ENCODE measurements at regions not wholly inside any gene's neighbourhood (a gene's known extent, or its start where the extent isn't known, plus 50 kb on each side); places are given as distances from the start of the nearest gene placed in this dataset.
"Not testable (repeated sequence)": the region's sequence is repeated elsewhere in the genome, so short reads cannot be mapped to it uniquely, and the experiment has no call there.

DNA sequence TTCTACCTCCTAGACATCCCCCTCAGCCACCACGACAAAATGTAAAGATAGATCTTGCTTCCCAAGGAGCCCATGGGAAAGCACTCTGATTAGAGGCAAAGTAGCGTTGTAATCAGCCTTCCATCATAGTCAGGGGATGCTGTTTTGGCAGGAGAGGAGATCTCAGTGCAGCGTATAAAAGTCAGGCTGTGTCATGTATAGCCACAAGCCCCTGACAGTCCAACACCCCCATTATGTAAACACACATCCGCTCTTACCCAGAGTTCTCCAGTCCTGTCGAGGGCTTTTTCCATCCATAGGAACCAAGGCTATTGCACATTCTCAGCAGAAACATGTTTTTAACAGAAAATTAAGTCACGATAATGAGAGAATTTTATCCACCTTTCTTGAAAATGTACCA is 156.3 kb downstream of the CYSLTR2 start:
- no peak for DNase-seq

DNA sequence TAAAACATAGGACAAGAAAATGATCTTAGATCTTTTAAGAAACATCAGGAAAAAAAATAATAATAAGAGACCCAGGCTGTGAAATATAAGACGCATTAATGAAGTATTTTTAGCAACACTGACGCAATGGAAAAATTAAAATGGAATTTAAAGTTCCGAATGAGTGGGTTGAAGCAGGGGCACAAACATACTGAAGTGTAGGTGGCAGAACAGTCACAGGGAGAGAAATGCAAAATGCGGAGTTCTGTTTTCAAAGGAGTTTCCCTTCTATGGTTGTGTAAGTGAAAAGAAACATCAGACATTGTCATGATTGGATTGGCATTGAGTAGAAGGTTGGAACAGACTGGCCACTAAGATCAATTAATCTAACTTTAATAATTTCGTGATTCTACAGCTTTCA is 159.8 kb downstream of the CYSLTR2 start:
- no peak for DNase-seq

DNA sequence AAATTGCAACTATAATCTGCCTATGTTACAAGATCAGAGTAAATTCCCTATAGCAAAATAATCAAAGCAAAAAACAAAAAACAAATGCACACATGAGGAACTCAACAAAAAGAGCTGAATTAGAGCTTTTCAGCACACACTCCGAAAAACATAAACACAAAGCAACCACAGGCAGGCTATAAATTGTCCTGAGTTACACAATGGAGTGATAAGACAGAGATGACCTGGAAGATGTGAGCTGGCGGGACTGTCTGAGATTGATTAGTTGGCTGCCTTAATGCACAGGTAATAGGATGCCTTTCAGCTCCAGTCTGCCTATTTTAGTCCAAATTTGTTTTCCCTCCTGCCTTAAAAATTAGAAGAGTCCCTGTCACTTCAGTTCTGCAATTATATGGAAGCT is 159.0 kb upstream of the FNDC3A start:
- DNase-seq = no peak

DNA sequence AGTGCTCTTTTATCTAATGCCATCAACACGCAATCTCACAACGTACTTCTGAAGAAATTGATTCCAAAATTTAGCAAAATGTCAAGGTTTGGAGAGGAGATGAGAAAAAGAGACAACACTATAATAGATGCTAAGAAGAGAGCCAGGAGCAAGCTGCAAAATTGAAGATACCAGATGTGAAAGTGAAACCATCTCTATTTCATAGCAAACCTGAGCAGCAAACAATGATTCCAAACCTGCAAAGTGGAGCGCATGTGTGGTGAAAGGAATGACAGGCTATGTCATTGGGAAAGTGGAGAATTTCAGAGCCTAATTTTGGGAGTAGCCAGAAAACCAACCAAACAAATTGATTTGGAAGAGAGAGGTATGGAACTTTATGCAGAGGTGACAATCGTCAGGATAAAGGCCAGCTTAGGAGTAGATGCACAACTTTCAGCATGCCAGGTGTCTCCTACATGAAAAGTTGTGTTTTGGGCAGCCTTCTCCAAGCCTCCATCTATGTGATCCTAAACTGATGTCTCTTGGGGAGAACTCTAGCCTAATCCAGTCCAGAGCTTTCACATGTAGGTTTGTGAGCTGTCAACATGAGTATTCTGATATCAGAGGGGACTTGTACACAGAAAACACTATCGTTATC is 158.4 kb upstream of the FNDC3A start:
- no peak for DNase-seq

GRCh38 chr13:48818495-48819356 is 157.0 kb upstream of the FNDC3A start:
- no peak for DNase-seq

DNA sequence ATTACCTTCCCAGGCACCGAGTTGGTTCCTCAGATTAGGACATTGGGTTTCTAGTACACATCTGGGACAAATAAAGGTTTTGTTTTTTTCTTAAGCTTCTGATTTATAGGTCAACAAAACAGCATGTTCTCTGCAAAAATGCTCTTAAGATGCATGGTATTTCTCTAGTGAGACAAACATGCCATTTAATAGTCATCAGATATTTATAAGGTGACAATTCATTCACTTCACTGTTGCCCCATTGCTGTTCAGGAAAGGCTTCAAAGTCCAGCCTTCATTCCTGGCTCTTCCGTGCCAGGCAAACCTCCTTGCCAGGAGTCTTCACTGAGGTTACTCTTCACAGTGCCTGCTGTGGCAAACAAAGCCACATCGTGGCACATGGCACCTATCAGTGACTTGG is 156.3 kb upstream of the FNDC3A start:
- DNase-seq = no peak

DNA sequence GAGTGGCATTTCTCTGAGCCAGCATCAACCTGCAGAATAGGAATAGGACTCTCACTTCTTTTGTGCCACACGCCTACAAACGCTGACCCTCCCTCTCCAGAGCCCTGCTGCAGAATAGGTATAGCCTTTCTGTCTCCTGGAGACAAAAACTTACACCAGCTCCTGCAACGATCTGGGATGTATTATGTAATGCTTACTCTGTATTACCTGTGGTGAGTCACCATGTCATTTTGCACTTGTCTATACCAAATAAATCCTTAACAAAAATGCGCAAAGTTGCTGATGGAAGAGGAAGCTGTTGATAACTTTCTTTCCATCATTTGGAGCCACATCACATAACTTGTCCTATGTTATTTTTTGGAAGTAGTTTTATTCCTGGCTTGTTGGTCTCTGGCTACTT is 155.8 kb upstream of the FNDC3A start:
- no peak for DNase-seq

- DNase-seq = not testable (repeated sequence)
These were observed 152.2 kb upstream of the FNDC3A start for GRCh38 chr13:48823526-48823925.

- DNase-seq = no peak
These were observed 149.7 kb upstream of the FNDC3A start for GRCh38 chr13:48826039-48826438.

GRCh38 chr13:48826922-48827454 is 148.7 kb upstream of the FNDC3A start:
- DNase-seq = not testable (repeated sequence)

DNA sequence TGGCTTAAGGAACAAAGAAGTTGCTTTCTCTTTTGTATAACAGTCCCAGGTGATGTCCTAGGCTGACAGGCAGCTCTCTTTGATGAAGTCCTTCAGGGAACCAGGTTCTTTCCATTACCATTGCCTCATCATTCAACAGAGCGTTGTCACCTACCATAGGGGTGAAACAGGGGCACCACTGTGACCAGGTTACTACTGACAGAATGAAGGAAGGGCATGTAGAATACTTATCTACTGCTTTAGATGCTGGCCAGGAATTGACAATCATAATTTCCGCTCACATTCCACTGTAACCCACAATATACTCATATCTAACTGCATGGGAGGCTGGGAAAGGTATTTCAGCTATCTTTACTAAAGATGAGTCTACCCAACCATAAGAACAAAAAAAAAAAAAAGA is 148.0 kb upstream of the FNDC3A start:
- no peak for DNase-seq

DNA sequence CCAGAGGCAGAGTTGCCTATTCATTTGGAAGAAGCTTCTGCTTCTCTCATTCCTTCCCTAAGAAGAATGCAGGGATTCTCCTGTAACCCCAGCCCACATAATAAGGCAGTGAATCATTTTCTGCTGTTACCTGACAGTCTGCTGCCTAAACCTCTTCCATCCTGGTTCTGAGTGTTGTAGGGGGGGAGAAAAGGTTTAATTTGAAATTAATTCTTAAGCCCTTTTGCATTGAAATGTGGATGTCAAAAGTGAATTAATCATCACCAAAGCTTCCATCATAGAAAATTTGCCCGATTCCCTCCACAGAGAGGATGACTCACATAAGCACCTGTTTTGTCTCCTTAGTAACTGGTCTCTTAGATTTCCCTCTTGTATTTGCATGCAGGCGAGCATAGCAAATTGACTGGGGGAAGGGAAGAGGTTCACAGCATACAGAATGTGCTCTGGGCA is 146.7 kb upstream of the FNDC3A start:
- DNase-seq = peak; percentile 42

DNA sequence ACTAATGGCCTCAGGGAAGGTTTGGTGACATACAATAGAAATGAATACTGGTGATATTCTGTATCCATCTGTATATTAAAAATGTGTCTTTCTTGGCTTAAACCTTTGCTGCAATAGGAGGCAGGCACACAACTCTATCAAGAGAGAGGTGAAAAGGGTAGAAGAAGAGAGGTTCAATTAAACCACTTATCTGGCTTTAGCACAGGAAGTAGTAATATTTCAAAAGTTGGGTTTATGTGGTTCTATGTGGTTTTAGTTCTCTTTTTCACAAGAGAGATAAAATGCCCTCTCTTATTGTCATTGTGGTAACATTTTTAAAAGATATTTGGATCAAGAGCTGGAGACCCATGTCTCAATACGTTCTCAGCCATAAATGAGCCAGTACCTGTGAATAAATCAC is 146.2 kb upstream of the FNDC3A start:
- no peak for DNase-seq

- no peak for DNase-seq
These were observed 144.5 kb upstream of the FNDC3A start for GRCh38 chr13:48831248-48831647.

- DNase-seq = no peak
These were observed 142.3 kb upstream of the FNDC3A start for GRCh38 chr13:48833412-48833811.

DNA sequence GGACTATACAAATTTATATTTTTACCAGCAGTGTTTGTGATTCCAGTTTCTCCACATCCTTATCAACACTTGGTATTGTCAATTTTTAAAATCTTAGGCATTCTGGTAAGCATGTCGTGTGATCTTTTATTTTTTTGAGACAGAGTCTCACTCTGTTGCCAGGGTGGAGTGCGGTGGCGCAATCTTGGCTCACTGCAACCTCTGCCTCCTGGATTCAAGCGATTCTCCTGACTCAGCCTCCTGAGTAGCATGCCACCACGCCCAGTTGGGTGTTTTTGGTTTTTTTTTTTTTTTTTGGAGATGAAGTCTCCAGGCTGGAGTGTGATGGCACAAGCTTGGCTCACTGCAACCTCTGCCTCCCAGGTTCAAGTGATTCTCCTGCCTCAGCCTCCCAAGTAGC is 140.4 kb upstream of the FNDC3A start:
- DNase-seq = not testable (repeated sequence)

- DNase-seq = no peak
These were observed 137.3 kb upstream of the FNDC3A start for GRCh38 chr13:48838193-48838973.

DNA sequence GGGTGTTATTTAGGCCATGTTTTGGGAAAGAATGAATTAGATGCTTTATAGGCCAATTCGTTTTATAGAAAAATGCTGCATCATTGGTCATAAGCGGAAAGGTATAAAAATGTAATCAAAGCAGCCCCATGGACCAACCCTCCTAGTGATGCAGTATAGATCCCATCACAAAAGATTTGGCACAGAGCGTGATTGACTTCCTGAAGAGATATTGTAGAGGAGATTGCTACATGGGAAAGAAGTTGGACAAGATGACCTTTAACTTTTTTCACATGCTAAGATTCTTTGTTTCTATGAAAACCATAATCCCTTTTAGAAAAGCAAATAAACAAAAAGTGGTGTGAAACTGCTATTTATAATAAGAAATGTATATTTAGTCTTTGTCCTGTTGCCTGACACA is 136.5 kb upstream of the FNDC3A start:
- DNase-seq = no peak

DNA sequence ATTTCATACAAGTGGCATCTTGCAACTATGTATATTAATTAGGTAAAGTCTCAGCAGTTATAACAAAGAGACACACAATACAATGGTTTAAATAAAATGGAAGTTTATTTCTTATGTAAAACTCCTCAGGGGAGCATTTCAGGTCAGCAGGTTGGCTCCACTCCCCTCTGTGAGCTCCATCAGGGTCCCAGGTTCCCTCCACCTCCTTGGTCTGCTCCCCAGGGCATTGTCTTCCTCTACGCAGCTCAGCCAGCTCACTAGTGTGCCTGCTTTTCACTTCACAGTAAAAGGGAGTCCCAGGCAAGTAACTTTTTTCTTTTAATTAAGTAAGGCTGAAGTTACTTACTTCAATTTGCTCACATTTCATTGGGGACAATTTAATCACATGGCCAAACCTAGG is 135.3 kb upstream of the FNDC3A start:
- DNase-seq = no peak

DNA sequence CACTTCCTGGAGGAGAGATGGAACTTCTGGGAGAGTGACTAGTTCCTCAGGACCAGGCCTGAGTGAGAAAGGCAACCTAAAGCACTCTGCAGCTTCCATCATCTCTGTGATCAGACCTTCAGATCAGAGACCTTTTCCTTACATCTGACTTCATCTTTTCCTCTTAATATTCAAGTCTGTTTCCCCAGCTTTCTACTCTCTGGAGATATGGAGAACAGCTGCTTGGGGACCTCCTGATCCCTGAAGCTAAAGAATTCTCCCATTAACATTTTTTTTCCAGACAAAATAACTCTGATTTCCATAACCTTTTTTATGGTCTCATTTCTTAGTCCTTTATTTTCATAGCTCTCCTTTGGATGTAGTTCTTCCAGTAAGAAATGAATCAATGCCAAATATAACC is 133.4 kb upstream of the FNDC3A start:
- DNase-seq = no peak

DNA sequence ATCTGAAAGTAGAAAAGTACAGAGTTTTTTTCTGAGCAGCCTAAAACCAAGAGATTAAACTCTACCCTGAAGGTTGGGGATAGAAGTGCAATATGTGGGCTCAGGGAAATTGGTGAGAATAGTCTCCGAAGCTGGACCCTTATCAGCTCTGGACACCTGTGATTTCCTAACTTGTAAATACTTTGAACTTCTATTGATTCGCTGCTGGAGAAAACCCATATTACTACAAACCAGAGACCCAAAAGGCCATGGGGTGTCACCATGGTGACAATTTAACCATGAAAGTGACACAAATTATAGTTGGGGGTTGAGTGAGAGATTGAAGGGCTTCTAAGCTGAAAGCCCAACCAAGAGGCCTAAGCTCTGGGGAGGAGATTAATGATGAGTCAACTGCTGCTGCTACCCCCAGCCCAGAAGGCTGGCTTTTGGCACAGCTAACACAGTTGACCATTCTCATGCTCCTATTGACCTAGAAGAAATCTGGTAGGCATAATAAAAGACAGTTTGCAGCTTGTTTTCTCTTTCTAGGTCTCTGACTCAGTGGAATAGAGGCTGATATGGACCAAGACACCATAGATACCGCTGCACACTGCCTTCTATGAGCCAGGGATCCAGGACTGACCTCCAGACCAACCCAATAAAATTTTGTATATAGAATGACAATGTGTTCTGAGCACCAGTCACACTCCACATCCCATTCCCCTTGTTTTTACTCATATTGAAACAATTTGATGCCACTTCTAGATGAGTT is 131.9 kb upstream of the FNDC3A start:
- DNase-seq = no peak

- DNase-seq = no peak
These were observed 131.0 kb upstream of the FNDC3A start for GRCh38 chr13:48844676-48845075.

DNA sequence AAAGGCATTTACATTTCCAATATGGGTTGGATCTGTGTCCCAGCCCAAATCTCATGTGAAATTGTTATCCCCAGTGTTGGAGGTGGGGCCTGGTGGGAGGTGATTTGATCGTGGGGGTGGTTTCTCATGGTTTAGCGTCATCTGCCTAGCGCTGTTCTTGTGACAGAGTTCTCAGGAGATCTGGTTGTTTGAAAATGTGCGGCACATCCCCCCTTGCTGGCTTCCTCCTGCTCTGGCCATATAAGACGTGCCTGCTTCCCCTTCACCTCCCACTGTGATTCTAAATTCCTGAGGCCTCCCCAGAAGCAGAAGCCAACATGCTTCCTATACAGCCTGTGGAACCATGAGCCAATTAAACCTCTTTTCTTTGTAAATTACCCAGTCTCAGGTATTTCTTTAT is 126.2 kb upstream of the FNDC3A start:
- no peak for DNase-seq

Measured in NCI-H2227 treated with DMSO at 0.1 percent for 48 hours (cell line).